Gastroesophageal sphincter (tissue), 4 donors: ENCODE measurements at regions not wholly inside any gene's neighbourhood (a gene's known extent, or its start where the extent isn't known, plus 50 kb on each side); places are given as distances from the start of the nearest gene placed in this dataset.

Experiments
- ATAC-seq: fragments of 150-250 bp; one replicate; pipeline ENCODE4 v1.9.1; 2016; ENCODE audit warnings: mild to moderate bottlenecking, moderate library complexity
- H3K27ac ChIP-seq, 4 donors: fragments of 200-600 bp; sonication (generic) in 3 of 4; 1 replicate in 3 of 4; 2 replicates in 1 of 4; pipeline ENCODE4 v1.5.1; 2016 to 2019
- H3K27me3 ChIP-seq: fragments of 200-600 bp; sonication (generic); one replicate; pipeline ENCODE4 v1.5.1; 2019
- H3K36me3 ChIP-seq, 2 donors: fragments of 200-600 bp; sonication (generic); one replicate each; pipeline ENCODE4 v1.5.1; 2019; ENCODE audit warnings: control low read depth in 1 of 2
- H3K4me1 ChIP-seq, 3 donors: fragments of 200-600 bp; sonication (generic); 1 replicate in 2 of 3; 2 replicates in 1 of 3; pipeline ENCODE4 v1.5.1; 2016 to 2019; ENCODE audit warnings: control low read depth in 2 of 3
- H3K4me3 ChIP-seq, 2 donors: fragments of 200-600 bp; sonication (generic); one replicate each; pipeline ENCODE4 v1.5.1; 2019; ENCODE audit warnings: mild to moderate bottlenecking in 1 of 2, moderate library complexity in 1 of 2
- H3K9me3 ChIP-seq, 3 donors: fragments of 200-600 bp; sonication (generic); one replicate each; pipeline ENCODE4 v1.5.1; 2017 to 2019; ENCODE audit warnings: control low read depth in 2 of 3
- CTCF ChIP-seq, 4 experiments: fragments of 200-600 bp in 2 of 4; fragments of 450-650 bp in 2 of 4; sonication (generic) in 1 of 4; IDR thresholded peaks; one replicate each; pipeline ENCODE4 v1.5.1; 2017 to 2019; ENCODE audit warnings: antibody characterized with exemption in 4 of 4, mild to moderate bottlenecking in 2 of 4, moderate library complexity in 2 of 4
- EP300 ChIP-seq: sonication (generic); formaldehyde crosslinking; IDR thresholded peaks from one replicate; pipeline ENCODE4 v1.6.1; 2017; ENCODE audit warnings: antibody characterized with exemption, mild to moderate bottlenecking
- POLR2A ChIP-seq, 2 donors: fragments of 450-650 bp; IDR thresholded peaks; one replicate each; pipeline ENCODE4 v1.6.1; 2017; ENCODE audit warnings: antibody characterized with exemption in 2 of 2, mild to moderate bottlenecking in 2 of 2, moderate library complexity in 1 of 2
- POLR2AphosphoS5 ChIP-seq: sonication (generic); formaldehyde crosslinking; IDR thresholded peaks from one replicate; pipeline ENCODE4 v1.6.1; 2017; ENCODE audit warnings: antibody characterized with exemption
- WGBS, 2 donors: methylation state at CpG; one replicate each; pipeline ENCODE4 v1.1.5; 2018; ENCODE audit warnings: low coverage in 1 of 2; 5-methylcytosine and 5-hydroxymethylcytosine counted together

- TF ChIP-seq CTCF (IDR thresholded peaks at IDR 0.05) (no peak), EP300 (no peak), POLR2AphosphoS5 (no peak), POLR2A (IDR thresholded peaks at IDR 0.05) (no peak)
- Histone ChIP-seq H3K9me3 (peaks cover 0 to 16% (median 0%) of the 10 kb centered on the region in 3 donors), H3K4me3 (no peak overlapping the region), H3K36me3 (no peaks in the 10 kb centered on the region), H3K27ac (no peak overlapping the region), H3K27me3 (no peaks in the 10 kb centered on the region), H3K4me1 (no peaks in the 10 kb centered on the region)
- ATAC-seq: no peak
- WGBS, 2 donors: 86% methylated on average over 4 of the region's 4 CpGs; no CpG with 5 or more reads in 1 of the 2 donors
Measured at GRCh38 chr7:138184191-138184590, 107.9 kb downstream of the AKR1D1 start.

GRCh38 chr7:138185132-138185908 lies 109.1 kb downstream of the AKR1D1 start:
- Histone ChIP-seq H3K9me3 (peaks cover 0 to 23% (median 0%) of the 10 kb centered on the region in 3 donors), H3K4me1 (no peaks in the 10 kb centered on the region), H3K36me3 (no peaks in the 10 kb centered on the region), H3K27me3 (no peaks in the 10 kb centered on the region), H3K4me3 (no peak overlapping the region), H3K27ac (no peak overlapping the region)
- ATAC-seq: no peak
- TF ChIP-seq POLR2A (IDR thresholded peaks at IDR 0.05): no peak
- TF ChIP-seq POLR2AphosphoS5: no peak
- TF ChIP-seq EP300: no peak
- TF ChIP-seq CTCF (IDR thresholded peaks at IDR 0.05): no peak
- WGBS, 2 donors: 87 to 91% methylated on average over 7 to 12 of the region's 12 CpGs

GRCh38 chr7:138186951-138187351 lies 110.7 kb downstream of the AKR1D1 start:
- H3K4me1 ChIP-seq: no peaks in the 10 kb centered on the region
- no peaks in the 10 kb centered on the region for H3K27me3 ChIP-seq
- WGBS, 2 donors: 59 to 62% methylated on average over 4 to 6 of the region's 6 CpGs
- TF ChIP-seq EP300 (no peak), POLR2A (IDR thresholded peaks at IDR 0.05) (no peak), CTCF (IDR thresholded peaks at IDR 0.05) (no peak), POLR2AphosphoS5 (no peak)
- H3K36me3 ChIP-seq: no peaks in the 10 kb centered on the region
- no peak for ATAC-seq
- peaks cover 0 to 23% (median 0%) of the 10 kb centered on the region in 3 donors for H3K9me3 ChIP-seq
- H3K27ac ChIP-seq: no peak overlapping the region
- no peak overlapping the region for H3K4me3 ChIP-seq

GRCh38 chr7:138188290-138188858 lies 112.1 kb downstream of the AKR1D1 start:
- Histone ChIP-seq H3K27ac (no peak overlapping the region), H3K36me3 (no peaks in the 10 kb centered on the region), H3K4me1 (no peaks in the 10 kb centered on the region), H3K9me3 (peaks cover 0 to 23% (median 0%) of the 10 kb centered on the region in 3 donors), H3K4me3 (no peak overlapping the region), H3K27me3 (no peaks in the 10 kb centered on the region)
- TF ChIP-seq EP300 (no peak), POLR2A (IDR thresholded peaks at IDR 0.05) (no peak), POLR2AphosphoS5 (no peak), CTCF (IDR thresholded peaks at IDR 0.05) (no peak)
- 83 to 84% methylated on average over 3 to 6 of the region's 8 CpGs for WGBS, 2 donors
- ATAC-seq: no peak

- ATAC-seq: no peak
- Histone ChIP-seq H3K27me3 (no peaks in the 10 kb centered on the region), H3K4me1 (no peaks in the 10 kb centered on the region), H3K36me3 (no peaks in the 10 kb centered on the region), H3K27ac (no peak overlapping the region), H3K4me3 (no peak overlapping the region), H3K9me3 (peaks cover 0 to 3% (median 0%) of the 10 kb centered on the region in 3 donors)
- 73% methylated on average over 5 of the region's 8 CpGs; no CpG with 5 or more reads in 1 of the 2 donors for WGBS, 2 donors
- TF ChIP-seq CTCF (IDR thresholded peaks at IDR 0.05) (no peak), POLR2A (IDR thresholded peaks at IDR 0.05) (no peak), EP300 (no peak), POLR2AphosphoS5 (no peak)
Measured at GRCh38 chr7:138194567-138194966, 118.3 kb downstream of the AKR1D1 start.
